ENCODE measurements at regions not wholly inside any gene's neighbourhood (a gene's known extent, or its start where the extent isn't known, plus 50 kb on each side); places are given as distances from the start of the nearest gene placed in this dataset.

- H3K27me3 ChIP-seq, result no peaks in the 10 kb centered on the region
- no peaks in the 10 kb centered on the region for H3K36me3 ChIP-seq
- H3K9me3 ChIP-seq (ENCODE audit: low read depth), result no peaks in the 10 kb centered on the region
- no peak for DNase-seq (ENCODE audit: low read depth in 1 of 2, low spot score in 1 of 2)
- no peak overlapping the region for H3K4me3 ChIP-seq
- H3K27ac ChIP-seq, result no peak overlapping the region
- H3K4me1 ChIP-seq (ENCODE audit: low read depth), result no peaks in the 10 kb centered on the region
- TF ChIP-seq CTCF (IDR thresholded peaks at IDR 0.05; ENCODE audit: low read depth, low read length), result no peak
Observed at GRCh38 chr3:182323126-182323700, 470.1 kb upstream of the ATP11B start.

- no peak for DNase-seq (ENCODE audit: low read depth in 1 of 2, low spot score in 1 of 2)
- no peak overlapping the region for H3K4me3 ChIP-seq
- no peak for TF ChIP-seq CTCF (IDR thresholded peaks at IDR 0.05; ENCODE audit: low read depth, low read length)
- H3K27ac ChIP-seq, result no peak overlapping the region
- H3K4me1 ChIP-seq (ENCODE audit: low read depth), result no peaks in the 10 kb centered on the region
- no peaks in the 10 kb centered on the region for H3K9me3 ChIP-seq (ENCODE audit: low read depth)
- no peaks in the 10 kb centered on the region for H3K27me3 ChIP-seq
- no peaks in the 10 kb centered on the region for H3K36me3 ChIP-seq
Observed at GRCh38 chr3:182323898-182324297, 469.4 kb upstream of the ATP11B start.

GRCh38 chr3:182325213-182325950 lies 467.9 kb upstream of the ATP11B start:
- no peaks in the 10 kb centered on the region for H3K36me3 ChIP-seq
- no peak overlapping the region for H3K27ac ChIP-seq
- no peak for DNase-seq (ENCODE audit: low read depth in 1 of 2, low spot score in 1 of 2)
- no peaks in the 10 kb centered on the region for H3K27me3 ChIP-seq
- no peak for TF ChIP-seq CTCF (IDR thresholded peaks at IDR 0.05; ENCODE audit: low read depth, low read length)
- H3K9me3 ChIP-seq (ENCODE audit: low read depth), result no peaks in the 10 kb centered on the region
- H3K4me3 ChIP-seq, result no peak overlapping the region
- H3K4me1 ChIP-seq (ENCODE audit: low read depth), result no peaks in the 10 kb centered on the region

- H3K27me3 ChIP-seq, result no peaks in the 10 kb centered on the region
- H3K9me3 ChIP-seq (ENCODE audit: low read depth), result no peaks in the 10 kb centered on the region
- H3K27ac ChIP-seq, result no peak overlapping the region
- TF ChIP-seq CTCF (IDR thresholded peaks at IDR 0.05; ENCODE audit: low read depth, low read length), result no peak
- H3K36me3 ChIP-seq, result no peaks in the 10 kb centered on the region
- no peaks in the 10 kb centered on the region for H3K4me1 ChIP-seq (ENCODE audit: low read depth)
- no peak overlapping the region for H3K4me3 ChIP-seq
- DNase-seq (ENCODE audit: low read depth in 1 of 2, low spot score in 1 of 2), result no peak
Observed at GRCh38 chr3:182327196-182327681, 466.1 kb upstream of the ATP11B start.

- no peaks in the 10 kb centered on the region for H3K4me1 ChIP-seq (ENCODE audit: low read depth)
Observed at GRCh38 chr3:182330646-182331045, 462.7 kb upstream of the ATP11B start.

More at GRCh38 chr3:182330646-182331045, 462.7 kb upstream of the ATP11B start:
- no peak for TF ChIP-seq CTCF (IDR thresholded peaks at IDR 0.05; ENCODE audit: low read depth, low read length)
- H3K9me3 ChIP-seq (ENCODE audit: low read depth), result no peaks in the 10 kb centered on the region
- no peaks in the 10 kb centered on the region for H3K36me3 ChIP-seq
- no peak overlapping the region for H3K27ac ChIP-seq
- H3K4me3 ChIP-seq, result no peak overlapping the region
- DNase-seq (ENCODE audit: low read depth in 1 of 2, low spot score in 1 of 2), result no peak
- no peaks in the 10 kb centered on the region for H3K27me3 ChIP-seq
